ENCODE measurements at regions not wholly inside any gene's neighbourhood (a gene's known extent, or its start where the extent isn't known, plus 50 kb on each side); places are given as distances from the start of the nearest gene placed in this dataset.

- intact Hi-C loops (cut with micrococcal nuclease), result no loop called here
- dilution Hi-C loops (cut with MboI; ENCODE audit: extremely low pct_ligation_motif_present, low sequenced_read_pairs), result no loop called here
- H3K27ac ChIP-seq (ENCODE audit: insufficient read depth, low read depth, low read length), result no peak overlapping the region
- no peaks in the 10 kb centered on the region for H3K9me1 ChIP-seq (replicated peaks; ENCODE audit: control insufficient read depth, extremely low read depth, insufficient read depth, low read length)
- TF ChIP-seq GATA2 (IDR thresholded peaks at IDR 0.05; ENCODE audit: insufficient read depth, insufficient read length, low read depth, low read length) (no peak), MAX (IDR thresholded peaks at IDR 0.05; ENCODE audit: insufficient read depth, insufficient read length) (no peak), FOS (IDR thresholded peaks at IDR 0.05; ENCODE audit: borderline replicate concordance, insufficient read depth, low read length) (no peak), EZH2 (IDR thresholded peaks at IDR 0.05; ENCODE audit: borderline replicate concordance, low read depth, low read length, severe bottlenecking) (no peak), CTCF (IDR thresholded peaks at IDR 0.05; ENCODE audit: extremely low read depth in 1 of 2, insufficient read depth in 1 of 2, low read depth in 1 of 2, low read length in 2 of 2) (no peak), POLR2A (IDR thresholded peaks at IDR 0.05; ENCODE audit: low read depth, low read length) (no peak), MYC (IDR thresholded peaks at IDR 0.05; ENCODE audit: low read depth, low read length) (no peak), POLR2AphosphoS5 (IDR thresholded peaks at IDR 0.05; ENCODE audit: insufficient read depth, low read depth, low read length) (no peak), JUN (IDR thresholded peaks at IDR 0.05; ENCODE audit: borderline replicate concordance, insufficient read depth, insufficient read length, low read depth) (no peak)
- H4K20me1 ChIP-seq (replicated peaks; ENCODE audit: control insufficient read depth, extremely low read depth, insufficient read depth, low read length), result no peaks in the 10 kb centered on the region
- H3K27me3 ChIP-seq (ENCODE audit: control insufficient read depth in 2 of 2, insufficient read depth in 2 of 2, low read length in 2 of 2), result peaks cover 0 to 3% of the 10 kb centered on the region in 2 experiments
- FAIRE-seq (no peak), DNase-seq (ENCODE audit: low read depth, low spot score) (no peak)
- H2AFZ ChIP-seq (ENCODE audit: low read depth, low read length), result no peak overlapping the region
- BruUV-seq (replicated peaks), result no TSS peak
- no peak overlapping the region for H3K4me3 ChIP-seq (replicated peaks in 1 of 3; ENCODE audit: insufficient read depth in 1 of 3, low read depth in 1 of 3, low read length in 3 of 3)
- H3K36me3 ChIP-seq (ENCODE audit: control insufficient read depth in 2 of 2, extremely low read depth in 1 of 2, insufficient read depth in 2 of 2, low read length in 2 of 2), result no peaks in the 10 kb centered on the region
- ChIA-PET POLR2A (no interaction called here), CTCF (no interaction called here)
- no peak overlapping the region for H3K9ac ChIP-seq (replicated peaks; ENCODE audit: extremely low read depth, insufficient read depth, low read length)
- no peaks in the 10 kb centered on the region for H3K79me2 ChIP-seq (ENCODE audit: control insufficient read depth, insufficient read depth, low read length)
- no peaks in the 10 kb centered on the region for H3K4me1 ChIP-seq (ENCODE audit: control insufficient read depth, extremely low read depth, insufficient read depth, low read length)
- H3K4me2 ChIP-seq (ENCODE audit: insufficient read depth, low read length), result no peak overlapping the region
- no peaks in the 10 kb centered on the region for H3K9me3 ChIP-seq (replicated peaks; ENCODE audit: control insufficient read depth, insufficient read depth, low read length)
These were observed 330.4 kb upstream of the NBEA start for GRCh38 chr13:34611671-34612070.
